ENCODE measurements at regions not wholly inside any gene's neighbourhood (a gene's known extent, or its start where the extent isn't known, plus 50 kb on each side); places are given as distances from the start of the nearest gene placed in this dataset.

- no peak for TF ChIP-seq EP300 (IDR thresholded peaks at IDR 0.05; ENCODE audit: low read depth)
- TF ChIP-seq POLR2AphosphoS5 (IDR thresholded peaks at IDR 0.05) = no peak
Observed at GRCh38 chr16:59707436-59708226, 973.5 kb upstream of the GOT2 start.
